ENCODE measurements at regions not wholly inside any gene's neighbourhood (a gene's known extent, or its start where the extent isn't known, plus 50 kb on each side); places are given as distances from the start of the nearest gene placed in this dataset.
"Not testable (repeated sequence)": the region's sequence is repeated elsewhere in the genome, so short reads cannot be mapped to it uniquely, and the experiment has no call there.

- DNase-seq = no peak
Measured at GRCh38 chr4:177187371-177187770, 122.3 kb upstream of the NEIL3 start.

- no peak for DNase-seq
Measured at GRCh38 chr4:177190995-177191580, 118.6 kb upstream of the NEIL3 start.

GRCh38 chr4:177191586-177191985, 118.1 kb upstream of the NEIL3 start:
- DNase-seq = no peak

GRCh38 chr4:177191991-177192390, 117.7 kb upstream of the NEIL3 start:
- DNase-seq = no peak

- DNase-seq = not testable (repeated sequence)
Measured at GRCh38 chr4:177193024-177193715, 116.5 kb upstream of the NEIL3 start.

- DNase-seq = no peak
Measured at GRCh38 chr4:177194906-177195305, 114.8 kb upstream of the NEIL3 start.

- no peak for DNase-seq
Measured at GRCh38 chr4:177196615-177197014, 113.1 kb upstream of the NEIL3 start.

GRCh38 chr4:177201614-177202013, 108.1 kb upstream of the NEIL3 start:
- DNase-seq = no peak

GRCh38 chr4:177204126-177204525, 105.5 kb upstream of the NEIL3 start:
- DNase-seq = no peak

- DNase-seq = no peak
Measured at GRCh38 chr4:177214935-177215334, 94.7 kb upstream of the NEIL3 start.

- no peak for DNase-seq
Measured at GRCh38 chr4:177220376-177220775, 89.3 kb upstream of the NEIL3 start.

- no peak for DNase-seq
Measured at GRCh38 chr4:177222781-177223180, 86.9 kb upstream of the NEIL3 start.

- DNase-seq = no peak
Measured at GRCh38 chr4:177225605-177226004, 84.1 kb upstream of the NEIL3 start.

- no peak for DNase-seq
Measured at GRCh38 chr4:177227636-177228035, 82.0 kb upstream of the NEIL3 start.

- DNase-seq = no peak
Measured at GRCh38 chr4:177228599-177228998, 81.1 kb upstream of the NEIL3 start.

GRCh38 chr4:177229331-177229730, 80.3 kb upstream of the NEIL3 start:
- DNase-seq = no peak

GRCh38 chr4:177232473-177232872, 77.2 kb upstream of the NEIL3 start:
- no peak for DNase-seq

GRCh38 chr4:177235026-177235425, 74.6 kb upstream of the NEIL3 start:
- DNase-seq = no peak

GRCh38 chr4:177236886-177237285, 72.8 kb upstream of the NEIL3 start:
- no peak for DNase-seq

GRCh38 chr4:177237291-177237690, 72.4 kb upstream of the NEIL3 start:
- DNase-seq = no peak

- no peak for DNase-seq
Measured at GRCh38 chr4:177239477-177239876, 70.2 kb upstream of the NEIL3 start.

GRCh38 chr4:177239878-177240277, 69.8 kb upstream of the NEIL3 start:
- no peak for DNase-seq

- no peak for DNase-seq
Measured at GRCh38 chr4:177242651-177243286, 66.9 kb upstream of the NEIL3 start.
